Breast epithelium (tissue), 4 donors: ENCODE measurements at regions not wholly inside any gene's neighbourhood (a gene's known extent, or its start where the extent isn't known, plus 50 kb on each side); places are given as distances from the start of the nearest gene placed in this dataset.

Experiments used
- DNase-seq, 2 donors: peaks; one replicate each; pipeline ENCODE4 v3.0.0-alpha.2; 2019; ENCODE audit warnings: low spot score in 2 of 2
- H3K27ac ChIP-seq, 2 donors: fragments of 200-600 bp; sonication (generic) in 1 of 2; one replicate each; pipeline ENCODE4 v1.5.1; 2016 to 2019; ENCODE audit warnings: mild to moderate bottlenecking in 1 of 2
- H3K27me3 ChIP-seq, 2 donors: fragments of 200-600 bp; sonication (generic) in 1 of 2; one replicate each; pipeline versions ENCODE4 v1.5.1 to v1.6.0; 2017 to 2019; ENCODE audit warnings: control low read depth in 1 of 2, mild to moderate bottlenecking in 1 of 2
- H3K36me3 ChIP-seq: fragments of 200-600 bp; one replicate; pipeline ENCODE4 v1.5.1; 2019
- H3K4me1 ChIP-seq, 2 donors: fragments of 200-600 bp; sonication (generic); one replicate each; pipeline ENCODE4 v1.5.1; 2016 to 2019; ENCODE audit warnings: control low read depth in 1 of 2
- H3K4me3 ChIP-seq, 3 donors: fragments of 200-600 bp; sonication (generic); 1 replicate in 2 of 3; 2 replicates in 1 of 3; pipeline ENCODE4 v1.5.1; 2016 to 2019; ENCODE audit warnings: mild to moderate bottlenecking in 3 of 3, moderate library complexity in 2 of 3
- H3K9me3 ChIP-seq, 2 donors: fragments of 200-600 bp; sonication (generic) in 1 of 2; one replicate each; pipeline ENCODE4 v1.5.1; 2016 to 2019; ENCODE audit warnings: control low read depth in 1 of 2
- CTCF ChIP-seq, 3 donors: fragments of 450-650 bp; IDR thresholded peaks; one replicate each; pipeline ENCODE4 v1.5.1; 2016 to 2017; ENCODE audit warnings: antibody characterized with exemption in 3 of 3, mild to moderate bottlenecking in 3 of 3, moderate library complexity in 3 of 3
- POLR2A ChIP-seq: fragments of 450-650 bp; IDR thresholded peaks from one replicate; pipeline ENCODE4 v1.6.1; 2016; ENCODE audit warnings: antibody characterized with exemption, mild to moderate bottlenecking, moderate library complexity
- POLR2AphosphoS5 ChIP-seq, 3 donors: sonication (generic); formaldehyde crosslinking; IDR thresholded peaks; one replicate each; pipeline ENCODE4 v1.6.1; 2017; ENCODE audit warnings: antibody characterized with exemption in 3 of 3
- intact Hi-C: fragments of 100-400 bp; cut with DNase I; formaldehyde crosslinking; loops from one replicate; pipeline ENCODE4 v1.15.1; 2023; ENCODE audit warnings: low total_unique reads

GRCh38 chr14:81972601-81973000 is 438.9 kb upstream of the SEL1L start:
- H3K4me1 ChIP-seq = no peaks in the 10 kb centered on the region
- TF ChIP-seq POLR2A (no peak), CTCF (IDR thresholded peaks at IDR 0.05) (no peak), POLR2AphosphoS5 (IDR thresholded peaks at IDR 0.05) (no peak)
- intact Hi-C loops = loop anchor here (10.0 kb wide), 1 partner anchor 1842 kb away; no protein-coding TSS in a partner anchor
- no peak overlapping the region for H3K4me3 ChIP-seq
- H3K36me3 ChIP-seq = no peaks in the 10 kb centered on the region
- no peaks in the 10 kb centered on the region for H3K27me3 ChIP-seq
- peaks cover 0 to 19% of the 10 kb centered on the region in 2 donors for H3K9me3 ChIP-seq
- no peak overlapping the region for H3K27ac ChIP-seq
- DNase-seq = no peak

GRCh38 chr14:81974543-81974942 is 440.9 kb upstream of the SEL1L start:
- intact Hi-C loops = loop anchor here (10.0 kb wide), 1 partner anchor 1840 kb away; no protein-coding TSS in a partner anchor
- Histone ChIP-seq H3K27me3 (no peaks in the 10 kb centered on the region), H3K9me3 (peaks cover 0 to 5% of the 10 kb centered on the region in 2 donors), H3K4me1 (no peaks in the 10 kb centered on the region), H3K36me3 (no peaks in the 10 kb centered on the region), H3K4me3 (no peak overlapping the region), H3K27ac (no peak overlapping the region)
- TF ChIP-seq POLR2AphosphoS5 (IDR thresholded peaks at IDR 0.05) (no peak), CTCF (IDR thresholded peaks at IDR 0.05) (no peak), POLR2A (no peak)
- DNase-seq = no peak

GRCh38 chr14:81980601-81981306 is 447.1 kb upstream of the SEL1L start:
- intact Hi-C loops = no loop called here
- no peak for TF ChIP-seq POLR2A
- no peak for TF ChIP-seq POLR2AphosphoS5 (IDR thresholded peaks at IDR 0.05)
- TF ChIP-seq CTCF (IDR thresholded peaks at IDR 0.05) = no peak

GRCh38 chr14:81981307-81981675 is 447.6 kb upstream of the SEL1L start:
- intact Hi-C loops = no loop called here
- no peaks in the 10 kb centered on the region for H3K4me1 ChIP-seq
- no peaks in the 10 kb centered on the region for H3K27me3 ChIP-seq
- no peak overlapping the region for H3K27ac ChIP-seq
- no peaks in the 10 kb centered on the region for H3K9me3 ChIP-seq
- TF ChIP-seq POLR2A (no peak), POLR2AphosphoS5 (IDR thresholded peaks at IDR 0.05) (no peak), CTCF (IDR thresholded peaks at IDR 0.05) (no peak)
- no peak for DNase-seq
- no peaks in the 10 kb centered on the region for H3K36me3 ChIP-seq
- no peak overlapping the region for H3K4me3 ChIP-seq

More at GRCh38 chr14:81980601-81981306, 447.1 kb upstream of the SEL1L start:
- Histone ChIP-seq H3K4me1 (no peaks in the 10 kb centered on the region), H3K36me3 (no peaks in the 10 kb centered on the region), H3K4me3 (no peak overlapping the region), H3K27me3 (no peaks in the 10 kb centered on the region), H3K9me3 (no peaks in the 10 kb centered on the region), H3K27ac (no peak overlapping the region)
- DNase-seq = no peak

- intact Hi-C loops = no loop called here
- DNase-seq = no peak
- Histone ChIP-seq H3K9me3 (no peaks in the 10 kb centered on the region), H3K27me3 (no peaks in the 10 kb centered on the region), H3K4me1 (no peaks in the 10 kb centered on the region), H3K4me3 (no peak overlapping the region), H3K27ac (no peak overlapping the region), H3K36me3 (no peaks in the 10 kb centered on the region)
- TF ChIP-seq POLR2AphosphoS5 (IDR thresholded peaks at IDR 0.05) (no peak), CTCF (IDR thresholded peaks at IDR 0.05) (no peak), POLR2A (no peak)
Measured at GRCh38 chr14:81982046-81982445, 448.4 kb upstream of the SEL1L start.
